Thymus (tissue), 11 donors: ENCODE measurements at regions not wholly inside any gene's neighbourhood (a gene's known extent, or its start where the extent isn't known, plus 50 kb on each side); places are given as distances from the start of the nearest gene placed in this dataset.
A peak's percentile ranks its signal among the peaks of the same experiment; 100 is the strongest.

Source experiments
- DNase-seq, 9 donors: peaks; one replicate each; pipeline ENCODE4 v3.0.0-alpha.2; 2013; ENCODE audit warnings: low spot score in 9 of 9, low read depth in 6 of 9, missing footprints in 1 of 9
- H3K27ac ChIP-seq, 2 donors: one replicate each; pipeline ENCODE4 v1.5.1; 2013; ENCODE audit warnings: control low read depth in 1 of 2, low read depth in 1 of 2, low read length in 1 of 2, mild to moderate bottlenecking in 1 of 2, moderate library complexity in 1 of 2
- H3K27me3 ChIP-seq, 2 donors: one replicate each; pipeline ENCODE4 v1.5.1; 2013; ENCODE audit warnings: low read length in 1 of 2; ENCODE audit not compliant: control insufficient read depth in 2 of 2, insufficient read depth in 1 of 2
- H3K36me3 ChIP-seq, 2 donors: one replicate each; pipeline ENCODE4 v1.5.1; 2013; ENCODE audit warnings: low read length in 1 of 2, mild to moderate bottlenecking in 1 of 2, moderate library complexity in 1 of 2; ENCODE audit not compliant: control insufficient read depth in 2 of 2, insufficient read depth in 2 of 2
- H3K4me1 ChIP-seq, 2 donors: one replicate each; pipeline ENCODE4 v1.5.1; 2013; ENCODE audit warnings: low read length in 2 of 2; ENCODE audit not compliant: control insufficient read depth in 2 of 2, insufficient read depth in 2 of 2
- H3K4me3 ChIP-seq, 2 donors: one replicate each; pipeline ENCODE4 v1.5.1; 2013; ENCODE audit warnings: low read length in 2 of 2, control low read depth in 1 of 2, mild to moderate bottlenecking in 1 of 2
- H3K9me3 ChIP-seq, 2 donors: one replicate each; pipeline ENCODE4 v1.5.1; 2013; ENCODE audit warnings: low read length in 1 of 2, mild to moderate bottlenecking in 1 of 2; ENCODE audit not compliant: control insufficient read depth in 2 of 2, insufficient read depth in 1 of 2
- WGBS: extraction: QIAGEN DNeasy Blood & Tissue Kit; methylation state at CpG from one replicate; pipeline ENCODE4 v1.1.7; 2013; 5-methylcytosine and 5-hydroxymethylcytosine counted together
- donor health status: healthy.

DNA sequence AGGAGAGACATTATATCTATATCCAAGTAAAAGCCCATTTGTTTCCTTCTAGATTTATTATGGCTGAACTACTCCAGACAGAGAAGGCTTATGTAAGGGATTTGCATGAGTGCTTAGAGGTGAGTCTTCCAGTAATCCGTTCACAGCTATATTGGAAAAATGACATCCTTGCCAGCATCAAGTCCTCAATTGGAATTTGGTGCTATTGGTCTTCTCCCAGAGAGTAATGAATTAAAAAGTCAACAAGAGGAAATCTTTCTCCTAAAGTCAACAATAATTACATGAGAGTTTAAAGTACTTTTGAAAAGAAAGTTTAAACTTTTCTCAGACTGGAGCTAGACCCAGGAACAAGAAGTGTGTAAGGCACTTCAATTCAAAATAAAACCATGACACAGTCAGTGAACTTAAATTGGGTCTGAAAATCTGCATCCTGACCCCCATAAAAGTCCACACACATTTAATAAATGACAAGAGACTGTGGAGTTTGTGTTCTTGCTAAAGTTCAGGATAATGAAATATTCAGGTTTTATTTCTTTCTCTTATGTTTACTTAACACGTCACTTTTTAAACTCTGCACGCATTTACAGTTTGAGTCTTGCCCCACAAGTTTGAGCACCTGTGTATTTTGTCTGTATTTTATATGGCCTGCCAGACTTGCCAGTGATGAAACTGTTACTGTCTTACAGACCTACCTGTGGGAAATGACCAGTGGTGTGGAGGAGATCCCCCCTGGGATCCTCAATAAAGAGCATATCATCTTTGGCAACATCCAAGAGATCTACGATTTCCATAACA lies 268.2 kb upstream of the UMPS start:
- no peak for DNase-seq
- Histone ChIP-seq H3K27ac (no peak overlapping the region), H3K27me3 (peaks cover 0 to 4% of the 10 kb centered on the region in 2 donors), H3K4me3 (no peak overlapping the region), H3K4me1 (no peaks in the 10 kb centered on the region), H3K36me3 (no peaks in the 10 kb centered on the region), H3K9me3 (no peaks in the 10 kb centered on the region)
- WGBS = 94% methylated on average over 4 of the region's 4 CpGs

DNA sequence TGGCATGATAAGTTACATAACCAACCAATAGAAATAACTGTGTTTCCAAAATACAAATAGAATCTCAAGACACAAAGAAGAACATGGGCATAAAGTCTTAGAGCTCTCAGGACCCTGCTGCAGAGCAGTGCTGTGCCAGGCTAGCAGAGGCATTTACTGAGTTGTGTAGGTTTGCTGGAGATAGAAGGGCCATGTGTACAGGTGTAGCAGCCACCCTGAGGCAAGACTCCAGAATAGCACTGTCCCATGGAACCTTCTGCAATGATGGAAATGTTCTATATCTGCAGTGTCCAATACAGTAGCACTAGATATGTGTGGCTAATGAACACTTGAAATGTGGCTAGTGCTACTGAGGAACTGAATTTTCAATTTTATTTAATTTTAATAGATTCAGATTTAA lies 267.0 kb upstream of the UMPS start:
- H3K4me3 ChIP-seq = no peak overlapping the region
- no peaks in the 10 kb centered on the region for H3K4me1 ChIP-seq
- H3K27me3 ChIP-seq = peaks cover 0 to 4% of the 10 kb centered on the region in 2 donors
- no peaks in the 10 kb centered on the region for H3K36me3 ChIP-seq
- H3K9me3 ChIP-seq = no peaks in the 10 kb centered on the region
- no peak overlapping the region for H3K27ac ChIP-seq
- no peak for DNase-seq

DNA sequence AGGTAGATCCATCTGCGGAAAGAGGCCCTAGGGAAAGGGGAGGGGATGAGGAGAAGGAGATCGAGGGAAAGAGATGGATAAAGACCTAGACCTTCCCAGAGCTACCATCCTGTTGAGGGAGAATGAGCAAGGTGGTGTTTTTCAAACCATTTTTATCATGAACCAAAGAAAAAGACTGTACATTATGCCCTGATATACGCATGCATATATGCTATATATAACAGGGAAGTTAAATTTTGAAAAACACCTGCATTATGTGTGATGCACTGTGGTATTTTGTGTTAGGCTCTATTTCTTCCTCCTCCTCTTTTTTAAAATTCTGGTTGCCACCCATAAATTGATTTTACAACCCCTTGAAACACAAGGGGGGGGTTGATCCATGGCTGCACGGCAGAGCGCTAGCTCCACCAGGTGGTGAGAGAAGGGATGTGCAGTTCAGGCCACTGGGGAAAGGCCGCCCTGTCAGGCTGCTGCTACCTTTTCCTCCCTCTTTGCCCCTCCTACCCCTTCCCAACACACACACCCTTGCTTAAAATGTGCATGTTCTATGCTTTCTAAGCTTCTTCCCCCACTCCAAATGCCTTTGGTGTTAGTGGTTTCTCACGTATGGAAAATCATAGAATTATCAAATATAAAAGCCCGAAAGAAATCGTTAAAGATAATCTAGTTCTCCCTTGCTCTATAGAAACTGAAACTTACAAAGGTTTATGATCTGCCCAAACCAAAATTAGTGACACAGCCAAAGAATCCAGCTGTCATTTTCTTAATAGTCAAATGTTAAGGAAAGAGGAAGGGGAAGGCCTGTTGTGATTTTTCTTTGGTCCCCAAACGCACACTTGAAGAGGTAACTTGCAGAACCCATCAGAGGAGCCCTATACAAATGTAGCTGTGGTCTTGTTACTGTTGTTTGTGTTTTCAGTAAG lies 262.0 kb upstream of the UMPS start:
- peak in 7 of 9 donors; percentile 2 to 37 (median 12) for DNase-seq
- H3K27me3 ChIP-seq = peaks cover 0 to 2% of the 10 kb centered on the region in 2 donors
- H3K4me1 ChIP-seq = no peaks in the 10 kb centered on the region
- WGBS = 66% methylated on average over 10 of the region's 10 CpGs
- H3K27ac ChIP-seq = no peak overlapping the region
- no peak overlapping the region for H3K4me3 ChIP-seq
- no peaks in the 10 kb centered on the region for H3K36me3 ChIP-seq
- H3K9me3 ChIP-seq = no peaks in the 10 kb centered on the region

DNA sequence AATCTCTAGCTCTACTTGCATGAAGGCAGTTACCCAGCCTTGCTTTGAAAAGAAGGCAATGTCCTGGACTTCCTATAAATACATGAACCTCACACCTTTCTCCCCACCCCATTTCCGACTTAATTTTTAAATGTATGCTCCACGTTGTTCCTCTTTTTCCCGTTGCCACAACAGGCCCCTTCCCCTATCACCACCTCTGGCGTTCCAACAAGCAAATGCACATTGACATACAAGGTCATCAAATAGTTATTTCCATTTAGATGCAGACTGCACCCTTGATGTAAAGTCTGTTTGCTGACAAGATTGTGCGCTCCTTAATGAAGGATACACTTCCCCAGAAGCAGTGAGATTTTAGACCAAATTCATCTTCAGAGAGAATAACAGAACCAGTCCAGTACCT lies 260.7 kb upstream of the UMPS start:
- Histone ChIP-seq H3K4me1 (no peaks in the 10 kb centered on the region), H3K9me3 (no peaks in the 10 kb centered on the region), H3K27me3 (peaks cover 0 to 2% of the 10 kb centered on the region in 2 donors), H3K4me3 (no peak overlapping the region), H3K27ac (no peak overlapping the region), H3K36me3 (no peaks in the 10 kb centered on the region)
- DNase-seq = no peak
- 31% methylated on average over 5 of the region's 5 CpGs for WGBS

GRCh38 chr3:124478830-124479229 lies 251.4 kb upstream of the UMPS start:
- Histone ChIP-seq H3K4me1 (no peaks in the 10 kb centered on the region), H3K27me3 (no peaks in the 10 kb centered on the region), H3K4me3 (no peak overlapping the region), H3K9me3 (no peaks in the 10 kb centered on the region), H3K36me3 (no peaks in the 10 kb centered on the region), H3K27ac (no peak overlapping the region)
- DNase-seq = no peak
- 98% methylated on average over 2 of the region's 2 CpGs for WGBS

GRCh38 chr3:124483915-124484470 lies 246.3 kb upstream of the UMPS start:
- 88% methylated on average over 2 of the region's 2 CpGs for WGBS
- no peak overlapping the region for H3K4me3 ChIP-seq
- no peak for DNase-seq
- H3K27ac ChIP-seq = no peak overlapping the region
- H3K9me3 ChIP-seq = no peaks in the 10 kb centered on the region
- H3K27me3 ChIP-seq = no peaks in the 10 kb centered on the region
- H3K36me3 ChIP-seq = no peaks in the 10 kb centered on the region
- no peaks in the 10 kb centered on the region for H3K4me1 ChIP-seq

GRCh38 chr3:124486324-124486723 lies 243.9 kb upstream of the UMPS start:
- H3K9me3 ChIP-seq = no peaks in the 10 kb centered on the region
- 67% methylated on average over 2 of the region's 2 CpGs for WGBS
- no peaks in the 10 kb centered on the region for H3K27me3 ChIP-seq
- H3K4me3 ChIP-seq = no peak overlapping the region
- no peaks in the 10 kb centered on the region for H3K36me3 ChIP-seq
- no peak overlapping the region for H3K27ac ChIP-seq
- H3K4me1 ChIP-seq = no peaks in the 10 kb centered on the region
- no peak for DNase-seq

- Histone ChIP-seq H3K27ac (no peak overlapping the region), H3K4me1 (no peaks in the 10 kb centered on the region), H3K9me3 (no peaks in the 10 kb centered on the region), H3K27me3 (no peaks in the 10 kb centered on the region), H3K36me3 (no peaks in the 10 kb centered on the region), H3K4me3 (no peak overlapping the region)
- no peak for DNase-seq
These were observed 240.7 kb upstream of the UMPS start for GRCh38 chr3:124489506-124489905.

- Histone ChIP-seq H3K27ac (no peak overlapping the region), H3K36me3 (no peaks in the 10 kb centered on the region), H3K27me3 (no peaks in the 10 kb centered on the region), H3K4me1 (no peaks in the 10 kb centered on the region), H3K4me3 (no peak overlapping the region), H3K9me3 (no peaks in the 10 kb centered on the region)
- no peak for DNase-seq
- WGBS = 46% methylated on average over 8 of the region's 8 CpGs
These were observed 239.2 kb upstream of the UMPS start for GRCh38 chr3:124491098-124491497.
